HG02588 (cell line): ENCODE measurements at regions not wholly inside any gene's neighbourhood (a gene's known extent, or its start where the extent isn't known, plus 50 kb on each side); places are given as distances from the start of the nearest gene placed in this dataset.
A peak's percentile ranks its signal among the peaks of the same experiment; 100 is the strongest.
"Not testable (repeated sequence)": the region's sequence is repeated elsewhere in the genome, so short reads cannot be mapped to it uniquely, and the experiment has no call there.

ENCODE experiments used
- ATAC-seq: cut with Tn5 transposase; IDR thresholded peaks from one replicate; pipeline ENCODE4 v1.9.1; 2021; ENCODE audit warnings: mild to moderate bottlenecking, moderate library complexity; ENCODE audit not compliant: unreplicated experiment

GRCh38 chr18:46226461-46226860, 122.3 kb downstream of the HAUS1 start:
- ATAC-seq = no peak

GRCh38 chr18:46229641-46230040, 125.5 kb downstream of the HAUS1 start:
- ATAC-seq = not testable (repeated sequence)

GRCh38 chr18:46236156-46236555, 132.0 kb downstream of the HAUS1 start:
- ATAC-seq = no peak

DNA sequence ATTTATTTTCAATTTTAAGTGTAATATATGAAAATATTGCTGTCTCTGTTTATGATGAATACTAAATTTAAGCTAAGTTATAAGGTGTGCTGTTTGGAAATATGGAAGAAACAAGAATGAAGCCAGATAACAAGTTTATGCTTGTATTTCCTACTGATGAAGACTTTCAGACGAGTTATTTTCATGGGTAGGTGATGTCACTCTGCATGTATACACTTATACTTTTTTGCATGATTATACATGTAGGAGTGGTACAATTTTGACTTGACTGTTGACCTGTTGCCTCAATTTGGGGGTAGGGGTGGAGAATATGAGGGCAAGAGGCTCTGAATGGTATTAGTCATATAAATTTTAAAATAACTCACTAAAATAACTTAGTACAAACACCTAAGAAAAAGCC, 133.7 kb downstream of the HAUS1 start:
- no peak for ATAC-seq

- ATAC-seq = no peak
Measured at GRCh38 chr18:46239549-46239948, 135.4 kb downstream of the HAUS1 start.

DNA sequence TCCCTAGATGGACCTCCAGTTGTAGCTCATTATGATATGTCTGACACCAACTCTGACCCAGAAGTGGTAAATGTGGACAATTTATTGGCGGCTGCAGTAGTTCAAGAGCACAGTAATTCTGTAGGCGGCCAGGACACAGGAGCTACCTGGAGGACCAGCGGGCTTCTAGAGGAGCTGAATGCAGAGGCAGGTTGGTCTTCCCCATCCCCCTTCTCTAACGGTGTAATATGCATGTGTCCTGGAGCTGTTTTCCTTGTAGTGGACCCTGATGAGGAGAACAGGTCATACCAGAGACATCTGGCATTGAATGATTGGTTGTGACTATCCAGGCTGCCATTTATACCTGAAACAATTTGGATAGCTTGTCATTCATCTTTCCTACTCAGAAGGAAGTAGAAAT, 135.8 kb downstream of the HAUS1 start:
- no peak for ATAC-seq

GRCh38 chr18:46241393-46241792, 137.2 kb downstream of the HAUS1 start:
- ATAC-seq = not testable (repeated sequence)

GRCh38 chr18:46242183-46242582, 138.0 kb downstream of the HAUS1 start:
- ATAC-seq = no peak

DNA sequence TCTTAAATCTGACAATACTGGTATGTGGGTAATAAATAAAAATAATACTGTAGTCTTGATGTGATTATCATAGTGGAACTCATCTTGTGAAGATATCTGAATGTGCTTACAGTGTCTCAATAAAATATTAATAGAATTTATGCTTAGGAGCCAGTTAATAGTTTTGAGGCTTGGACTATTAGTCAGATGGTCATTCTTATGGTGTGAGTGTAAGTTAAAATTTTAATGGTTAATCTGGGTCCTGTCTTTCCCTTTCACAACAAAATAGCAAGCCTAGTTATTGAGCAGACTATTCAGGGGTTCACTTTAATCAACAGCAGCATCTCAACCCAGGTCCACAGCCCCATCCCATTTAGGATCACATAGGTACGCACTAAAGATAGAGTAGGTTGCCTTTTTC, 138.9 kb downstream of the HAUS1 start:
- no peak for ATAC-seq

DNA sequence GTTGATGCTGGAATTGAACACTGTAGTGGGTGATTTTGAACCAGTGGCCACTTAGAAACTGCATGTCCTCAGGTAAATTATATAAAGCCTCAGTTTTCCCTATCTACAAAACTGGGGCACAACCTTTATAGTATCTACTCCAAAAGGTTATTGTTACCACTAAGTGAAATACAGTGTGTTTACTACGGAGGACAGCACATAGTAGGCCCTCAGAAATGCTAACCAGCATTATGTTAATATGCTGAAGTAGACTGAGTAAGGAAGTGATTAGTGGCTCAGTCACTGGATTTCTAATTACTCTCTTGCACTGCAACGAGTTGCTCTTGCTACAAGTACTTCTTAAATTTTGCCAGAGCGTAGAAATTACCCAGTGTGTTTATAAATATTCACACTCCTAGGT, 139.5 kb downstream of the HAUS1 start:
- no peak for ATAC-seq

DNA sequence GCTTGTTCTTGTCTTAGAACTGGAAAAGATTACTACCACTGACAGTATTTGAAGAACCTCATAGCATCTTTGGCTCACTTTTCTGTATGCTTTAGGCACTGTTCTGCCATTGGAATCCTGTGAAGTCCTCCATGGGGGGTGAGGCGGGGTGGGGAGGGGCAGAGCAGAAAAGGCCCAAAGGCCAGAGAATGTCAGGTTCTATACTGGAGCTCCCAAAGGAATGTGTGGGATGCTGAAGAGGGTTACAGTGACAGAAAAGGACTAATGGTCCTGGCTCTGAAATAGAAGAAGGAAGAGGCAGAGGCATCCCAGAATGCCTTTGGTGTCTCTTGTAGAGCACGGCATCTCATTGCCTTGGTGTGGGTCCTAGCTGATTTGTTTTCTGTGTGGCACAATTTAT, 141.9 kb downstream of the HAUS1 start:
- ATAC-seq = no peak

DNA sequence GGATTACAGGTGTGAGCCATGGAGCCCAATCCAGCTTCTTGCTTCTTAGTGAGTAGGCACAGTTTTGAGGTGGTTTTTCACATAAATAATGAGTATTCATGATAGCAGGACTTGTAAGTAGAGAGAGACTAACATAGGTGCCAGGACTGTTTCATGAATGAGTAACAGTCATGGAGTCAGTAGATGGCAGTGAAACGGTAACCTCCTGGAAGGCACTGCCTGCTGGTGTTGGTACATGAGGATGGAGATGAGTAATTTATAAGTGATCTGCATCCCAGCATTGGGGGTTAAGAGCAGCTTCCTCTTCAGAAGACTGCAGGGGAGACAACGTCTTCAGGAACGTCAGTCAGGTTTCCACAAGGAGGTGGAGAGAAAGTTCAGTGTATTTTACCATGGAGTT, 143.8 kb downstream of the HAUS1 start:
- no peak for ATAC-seq

- peak; percentile 99 for ATAC-seq
Measured at GRCh38 chr18:46250084-46250811, 146.1 kb downstream of the HAUS1 start.

GRCh38 chr18:46250812-46251173, 146.6 kb downstream of the HAUS1 start:
- ATAC-seq = no peak

GRCh38 chr18:46252759-46253158, 148.6 kb downstream of the HAUS1 start:
- ATAC-seq = no peak

DNA sequence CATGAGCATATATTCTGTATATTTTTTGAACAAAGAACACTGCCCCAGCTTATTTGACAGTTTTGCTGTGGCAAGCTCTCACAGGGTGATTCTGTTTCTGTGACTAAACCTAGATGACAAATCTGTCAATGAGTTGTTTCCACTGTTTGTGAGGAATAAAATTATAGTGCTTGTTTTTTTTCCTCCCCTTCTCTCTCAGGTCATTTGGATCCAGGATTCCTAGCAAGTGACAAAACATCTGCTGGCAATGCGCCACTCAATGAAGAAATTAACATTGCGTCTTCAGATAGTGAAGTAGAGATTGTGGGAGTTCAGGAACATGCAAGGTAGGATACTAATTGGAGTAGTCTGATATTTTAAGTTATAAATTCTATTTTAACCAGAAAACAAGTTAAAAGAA, 149.3 kb downstream of the HAUS1 start:
- no peak for ATAC-seq

DNA sequence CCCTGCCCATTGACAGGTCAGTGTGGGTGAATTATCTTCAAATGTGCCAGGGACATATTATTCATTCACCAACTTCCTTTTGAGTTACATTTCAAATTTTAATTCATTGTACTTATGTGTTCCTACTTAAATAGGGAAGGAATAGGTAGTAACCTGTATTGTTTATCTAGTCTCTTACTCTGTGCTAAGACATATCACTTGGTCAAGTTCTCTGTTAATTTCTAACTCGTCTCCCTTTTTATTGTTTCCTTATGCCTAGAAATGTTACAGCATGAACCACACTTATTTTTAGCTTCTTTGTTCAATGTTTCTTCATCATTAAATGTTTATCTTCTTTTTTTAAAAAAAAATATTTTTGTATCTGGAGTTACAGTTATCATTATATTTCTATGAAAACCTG, 151.9 kb downstream of the HAUS1 start:
- ATAC-seq = no peak

- ATAC-seq = no peak
Measured at GRCh38 chr18:46257366-46257765, 153.2 kb downstream of the HAUS1 start.

- no peak for ATAC-seq
Measured at GRCh38 chr18:46260016-46260878, 156.1 kb downstream of the HAUS1 start.

DNA sequence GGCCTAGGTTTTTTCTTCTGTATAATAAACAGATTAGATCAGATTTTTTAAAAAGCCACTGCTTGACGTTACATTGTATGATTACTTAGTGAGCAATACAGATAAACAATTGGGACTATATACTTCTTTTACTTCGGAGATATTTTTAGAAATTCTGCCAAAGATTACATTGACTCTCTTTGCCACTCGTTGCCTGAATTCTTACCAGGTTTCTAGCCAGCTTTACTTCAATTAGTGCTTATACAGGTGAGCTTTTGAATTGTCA, 156.6 kb downstream of the HAUS1 start:
- no peak for ATAC-seq

GRCh38 chr18:46261799-46262198, 157.6 kb downstream of the HAUS1 start:
- ATAC-seq = no peak

GRCh38 chr18:46262856-46263255, 158.7 kb downstream of the HAUS1 start:
- ATAC-seq = no peak

GRCh38 chr18:46264255-46264654, 160.1 kb downstream of the HAUS1 start:
- no peak for ATAC-seq
